Right atrium auricular region (tissue), 2 donors: ENCODE measurements at regions not wholly inside any gene's neighbourhood (a gene's known extent, or its start where the extent isn't known, plus 50 kb on each side); places are given as distances from the start of the nearest gene placed in this dataset.

Source experiments
- DNase-seq: peaks from one replicate; pipeline ENCODE4 v3.0.0-alpha.2; 2019; ENCODE audit warnings: low spot score
- H3K27ac ChIP-seq, 2 donors: fragments of 200-600 bp; sonication (generic); 1 replicate in 1 of 2; 2 replicates in 1 of 2; pipeline ENCODE4 v1.5.1; 2016 to 2019
- H3K27me3 ChIP-seq, 2 donors: fragments of 200-600 bp; sonication (generic); one replicate each; pipeline versions ENCODE4 v1.5.1 to v1.6.0; 2017 to 2019
- H3K36me3 ChIP-seq: fragments of 200-600 bp; sonication (generic); one replicate; pipeline ENCODE4 v1.5.1; 2016
- H3K4me1 ChIP-seq, 2 donors: fragments of 200-600 bp; sonication (generic); one replicate each; pipeline versions ENCODE4 v1.5.1 to v1.6.0; 2017 to 2019
- H3K4me3 ChIP-seq, 2 donors: fragments of 200-600 bp; sonication (generic); 1 replicate in 1 of 2; 2 replicates in 1 of 2; pipeline ENCODE4 v1.5.1; 2017 to 2019; ENCODE audit warnings: mild to moderate bottlenecking in 1 of 2, moderate library complexity in 1 of 2
- H3K9me3 ChIP-seq, 2 donors: fragments of 200-600 bp; sonication (generic); one replicate each; pipeline ENCODE4 v1.5.1; 2019
- CTCF ChIP-seq, 2 donors: fragments of 200-600 bp; sonication (generic); IDR thresholded peaks; one replicate each; pipeline ENCODE4 v1.5.1; 2019; ENCODE audit warnings: antibody characterized with exemption in 2 of 2

GRCh38 chr2:30073523-30073922, 73.3 kb upstream of the YPEL5 start:
- Histone ChIP-seq H3K4me3 (no peak overlapping the region), H3K27me3 (no peaks in the 10 kb centered on the region), H3K36me3 (no peaks in the 10 kb centered on the region), H3K27ac (no peak overlapping the region), H3K4me1 (peaks cover 0 to 6% of the 10 kb centered on the region in 2 donors), H3K9me3 (no peaks in the 10 kb centered on the region)
- no peak for TF ChIP-seq CTCF (IDR thresholded peaks at IDR 0.05)
- DNase-seq, result no peak

GRCh38 chr2:30074023-30074422, 72.8 kb upstream of the YPEL5 start:
- Histone ChIP-seq H3K9me3 (no peaks in the 10 kb centered on the region), H3K27me3 (no peaks in the 10 kb centered on the region)

GRCh38 chr2:30078521-30078920, 68.3 kb upstream of the YPEL5 start:
- peaks cover 0 to 8% of the 10 kb centered on the region in 2 donors for H3K9me3 ChIP-seq
- H3K36me3 ChIP-seq, result no peaks in the 10 kb centered on the region
- H3K4me1 ChIP-seq, result peaks cover 0 to 4% of the 10 kb centered on the region in 2 donors
- no peak overlapping the region for H3K4me3 ChIP-seq
- TF ChIP-seq CTCF (IDR thresholded peaks at IDR 0.05), result no peak
- no peak for DNase-seq
- no peak overlapping the region for H3K27ac ChIP-seq
- no peaks in the 10 kb centered on the region for H3K27me3 ChIP-seq

More at GRCh38 chr2:30074023-30074422, 72.8 kb upstream of the YPEL5 start:
- no peak overlapping the region for H3K27ac ChIP-seq
- TF ChIP-seq CTCF (IDR thresholded peaks at IDR 0.05), result no peak
- H3K36me3 ChIP-seq, result no peaks in the 10 kb centered on the region
- no peak for DNase-seq
- H3K4me1 ChIP-seq, result peaks cover 0 to 6% of the 10 kb centered on the region in 2 donors
- no peak overlapping the region for H3K4me3 ChIP-seq

GRCh38 chr2:30084915-30085314, 61.9 kb upstream of the YPEL5 start:
- Histone ChIP-seq H3K36me3 (no peaks in the 10 kb centered on the region), H3K9me3 (peaks cover 0 to 8% of the 10 kb centered on the region in 2 donors), H3K27ac (no peak overlapping the region), H3K4me1 (no peaks in the 10 kb centered on the region), H3K4me3 (no peak overlapping the region), H3K27me3 (no peaks in the 10 kb centered on the region)
- no peak for TF ChIP-seq CTCF (IDR thresholded peaks at IDR 0.05)
- no peak for DNase-seq

GRCh38 chr2:30089171-30089570, 57.6 kb upstream of the YPEL5 start:
- TF ChIP-seq CTCF (IDR thresholded peaks at IDR 0.05), result no peak
- H3K4me1 ChIP-seq, result no peaks in the 10 kb centered on the region
- no peak overlapping the region for H3K27ac ChIP-seq
- no peak overlapping the region for H3K4me3 ChIP-seq
- H3K9me3 ChIP-seq, result no peaks in the 10 kb centered on the region
- DNase-seq, result no peak
- H3K36me3 ChIP-seq, result no peaks in the 10 kb centered on the region
- H3K27me3 ChIP-seq, result no peaks in the 10 kb centered on the region

GRCh38 chr2:30095402-30095801, 51.4 kb upstream of the YPEL5 start:
- Histone ChIP-seq H3K36me3 (no peaks in the 10 kb centered on the region), H3K27ac (no peak overlapping the region), H3K4me3 (no peak overlapping the region), H3K4me1 (no peaks in the 10 kb centered on the region), H3K27me3 (peaks cover 0 to 5% of the 10 kb centered on the region in 2 donors), H3K9me3 (no peaks in the 10 kb centered on the region)
- no peak for DNase-seq
- TF ChIP-seq CTCF (IDR thresholded peaks at IDR 0.05), result no peak
